HG03064 (cell line): ENCODE measurements at regions not wholly inside any gene's neighbourhood (a gene's known extent, or its start where the extent isn't known, plus 50 kb on each side); places are given as distances from the start of the nearest gene placed in this dataset.
"Not testable (repeated sequence)": the region's sequence is repeated elsewhere in the genome, so short reads cannot be mapped to it uniquely, and the experiment has no call there.

ENCODE experiments used
- ATAC-seq: cut with Tn5 transposase; IDR thresholded peaks from one replicate; pipeline ENCODE4 v1.9.1; 2021; ENCODE audit warnings: low read depth; ENCODE audit not compliant: unreplicated experiment

DNA sequence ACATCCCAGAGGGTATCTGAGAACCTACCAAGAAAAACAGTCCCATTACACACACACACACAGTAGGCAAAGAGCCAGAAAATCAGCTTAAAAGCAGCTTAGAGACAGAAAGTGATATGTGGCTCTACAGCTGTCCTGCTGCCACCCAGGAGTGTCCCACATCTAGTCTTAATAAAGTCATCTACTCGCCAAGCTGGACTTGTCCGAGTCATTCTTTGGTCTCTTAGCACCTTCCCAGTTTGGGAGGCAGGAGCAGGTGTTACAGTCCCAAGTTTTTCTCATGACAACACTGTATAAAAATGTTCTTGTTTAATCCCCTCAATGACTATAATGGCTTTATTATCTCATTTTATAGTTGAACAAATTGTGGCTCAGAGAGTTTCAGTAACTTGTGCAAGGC is 252.5 kb upstream of the CASK start:
- ATAC-seq: no peak

DNA sequence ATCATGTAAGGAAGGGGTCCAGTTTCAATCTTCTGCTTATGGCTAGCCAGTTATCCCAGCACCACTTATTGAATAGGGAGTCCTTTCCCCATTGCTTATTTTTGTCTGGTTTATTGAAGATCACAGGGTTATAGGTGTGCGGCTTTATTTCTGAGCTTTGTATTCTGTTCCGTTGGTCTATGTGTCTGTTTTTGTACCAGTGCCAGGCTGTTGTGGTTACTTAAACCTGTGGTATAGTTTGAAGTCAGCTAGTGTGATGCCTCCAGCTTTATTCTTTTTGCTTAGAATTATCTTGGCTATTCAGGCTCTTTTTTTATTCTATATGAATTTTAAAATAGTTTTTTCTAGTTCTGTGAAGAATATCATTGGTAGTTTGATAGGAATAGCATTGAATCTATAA is 234.6 kb upstream of the CASK start:
- ATAC-seq: not testable (repeated sequence)

GRCh38 chrX:42151808-42152207 is 228.5 kb upstream of the CASK start:
- no peak for ATAC-seq

DNA sequence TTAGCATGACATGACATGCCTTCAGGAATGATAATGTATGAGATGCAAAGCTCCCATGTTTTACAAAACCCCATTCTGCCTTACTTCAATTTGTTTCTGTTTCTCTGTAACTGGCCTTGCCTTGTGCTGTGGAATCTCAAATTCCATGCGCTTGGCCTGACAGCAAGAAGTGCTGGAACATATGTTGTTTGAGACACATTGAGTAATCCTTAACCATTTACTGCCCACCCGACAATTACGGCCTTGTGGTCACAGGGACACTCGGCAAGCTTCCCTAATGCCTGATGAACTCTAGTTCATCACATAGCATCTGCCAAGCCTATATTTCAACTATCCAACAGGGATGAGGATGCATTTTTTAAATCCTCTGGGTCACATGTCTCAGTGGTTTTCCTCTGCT is 226.4 kb upstream of the CASK start:
- ATAC-seq: no peak

DNA sequence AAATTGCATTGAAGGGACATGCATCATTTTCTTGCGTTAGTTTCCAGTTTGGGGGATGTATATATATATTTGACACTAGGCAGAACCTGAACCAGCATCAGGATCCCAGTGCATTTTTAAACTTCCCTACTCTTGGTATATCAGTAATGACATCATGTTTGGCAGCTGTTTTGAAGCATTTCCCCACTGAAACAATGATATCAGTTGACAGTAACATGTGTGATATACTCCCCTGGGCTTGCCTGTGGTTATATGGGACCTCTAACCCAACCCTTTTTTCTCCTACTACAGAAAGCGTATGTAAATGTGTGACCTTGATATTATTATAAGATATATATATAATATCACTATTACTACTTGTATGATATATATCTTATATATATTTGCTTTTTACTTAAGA is 225.9 kb upstream of the CASK start:
- no peak for ATAC-seq

DNA sequence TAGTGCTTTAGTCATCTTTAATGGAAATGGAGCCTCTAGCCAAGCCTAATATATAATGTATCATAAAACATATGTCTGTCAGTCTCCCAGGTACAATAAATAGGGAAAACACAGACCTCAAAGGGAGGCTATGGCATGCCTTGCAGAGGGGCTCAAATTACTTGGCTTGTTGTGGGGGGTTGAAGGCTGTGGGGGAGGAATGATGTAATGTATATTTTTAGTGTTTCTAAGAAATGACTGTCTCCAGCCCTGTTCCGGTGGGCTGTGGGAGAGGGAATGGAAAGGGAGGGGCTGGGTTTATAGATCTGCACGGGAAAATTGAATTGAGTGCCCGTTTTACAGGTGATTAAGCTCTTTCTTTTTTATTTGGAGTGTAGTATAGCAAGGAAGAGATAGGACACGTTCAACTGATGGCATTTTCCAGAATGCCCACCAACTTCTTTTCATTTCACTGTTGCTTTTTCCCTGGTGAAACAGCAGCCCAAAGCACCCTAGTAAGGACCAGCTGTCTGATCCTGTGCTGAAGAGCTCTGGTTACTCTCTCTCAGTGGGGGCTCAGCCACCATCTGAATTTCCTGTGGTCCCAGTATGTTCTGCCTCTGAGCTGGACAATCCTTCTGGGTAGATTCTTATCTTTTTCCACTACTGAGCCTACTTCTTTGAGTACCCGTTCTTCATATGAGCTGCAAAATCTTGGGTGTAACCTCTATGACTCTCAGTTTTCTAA is 220.7 kb upstream of the CASK start:
- no peak for ATAC-seq

GRCh38 chrX:42140320-42140719 is 217.0 kb upstream of the CASK start:
- no peak for ATAC-seq

DNA sequence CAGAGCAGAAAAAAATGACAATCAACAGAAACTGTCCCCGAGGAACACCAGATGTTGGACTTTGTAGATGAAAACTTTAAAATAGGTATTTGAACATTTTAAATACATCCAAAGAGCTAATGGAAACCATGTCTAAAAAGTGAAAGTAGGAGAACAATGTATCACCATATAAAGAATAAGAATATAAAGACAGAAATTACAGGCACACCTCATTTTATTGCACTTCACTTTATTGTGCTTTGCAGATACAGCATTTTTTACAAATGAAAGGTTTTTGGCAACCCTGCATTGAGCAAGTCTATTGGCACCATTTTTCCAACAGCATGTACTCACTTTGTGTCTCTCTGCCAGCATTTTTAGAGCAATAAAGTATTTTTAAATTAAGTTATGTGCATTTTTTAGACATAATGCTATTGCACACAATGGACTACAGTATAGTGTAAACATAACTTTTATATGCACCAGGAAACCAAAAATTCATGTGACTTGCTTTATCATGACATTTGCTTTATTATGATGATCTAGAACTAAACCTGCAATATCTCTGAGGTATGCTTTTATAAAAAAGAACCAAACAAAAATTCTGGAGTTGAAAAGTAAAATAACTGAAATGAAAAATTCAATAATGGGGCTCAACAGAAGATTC is 212.4 kb upstream of the CASK start:
- no peak for ATAC-seq

- no peak for ATAC-seq
Observed at GRCh38 chrX:42131856-42132255, 208.5 kb upstream of the CASK start.

DNA sequence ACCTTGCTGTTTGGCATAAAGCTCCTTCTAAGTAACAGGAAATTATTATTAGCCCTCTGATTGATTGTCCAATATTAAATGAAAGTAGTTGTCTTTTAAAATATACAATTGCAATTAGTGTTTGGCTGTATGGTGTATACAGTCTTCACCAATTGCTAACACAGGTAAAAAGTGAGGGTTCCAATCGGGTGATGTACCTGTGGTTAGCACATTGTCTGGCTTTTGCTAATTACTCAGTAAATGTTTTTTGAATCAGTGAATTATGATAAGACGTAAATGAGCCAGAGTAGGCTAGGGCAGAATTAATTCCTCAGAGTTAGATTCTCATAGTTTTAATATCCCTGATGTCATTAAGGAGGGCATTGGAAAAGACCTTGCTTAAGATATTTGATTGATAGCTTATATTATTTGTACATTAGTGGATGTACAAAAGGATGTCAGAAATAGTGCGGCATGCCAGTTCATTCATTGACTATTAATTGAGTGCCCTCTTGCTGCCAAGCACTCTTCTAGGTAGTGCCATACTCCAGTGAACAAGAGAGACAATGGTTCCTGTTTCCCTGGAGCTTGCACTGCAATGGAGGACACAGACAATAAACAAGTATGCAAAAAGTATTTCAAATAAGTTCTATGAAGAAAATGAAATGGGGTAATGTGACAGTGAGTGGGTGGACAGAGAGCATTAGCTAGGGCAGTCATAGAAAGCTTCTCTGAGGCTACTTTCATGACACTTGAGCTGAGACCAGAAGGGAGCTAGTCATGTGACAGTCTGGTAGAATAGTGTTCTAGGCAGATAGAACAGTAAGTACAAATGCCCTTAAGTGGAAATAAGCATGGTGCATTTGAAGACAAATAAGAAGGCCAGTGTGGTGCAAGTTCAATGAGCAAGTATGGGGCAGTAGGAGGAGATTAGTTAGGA is 205.9 kb upstream of the CASK start:
- ATAC-seq: no peak

- ATAC-seq: no peak
Observed at GRCh38 chrX:42128587-42128986, 205.2 kb upstream of the CASK start.

GRCh38 chrX:42128020-42128419 is 204.7 kb upstream of the CASK start:
- no peak for ATAC-seq

GRCh38 chrX:42127563-42127962 is 204.2 kb upstream of the CASK start:
- ATAC-seq: no peak

- no peak for ATAC-seq
Observed at GRCh38 chrX:42123369-42123768, 200.0 kb upstream of the CASK start.

DNA sequence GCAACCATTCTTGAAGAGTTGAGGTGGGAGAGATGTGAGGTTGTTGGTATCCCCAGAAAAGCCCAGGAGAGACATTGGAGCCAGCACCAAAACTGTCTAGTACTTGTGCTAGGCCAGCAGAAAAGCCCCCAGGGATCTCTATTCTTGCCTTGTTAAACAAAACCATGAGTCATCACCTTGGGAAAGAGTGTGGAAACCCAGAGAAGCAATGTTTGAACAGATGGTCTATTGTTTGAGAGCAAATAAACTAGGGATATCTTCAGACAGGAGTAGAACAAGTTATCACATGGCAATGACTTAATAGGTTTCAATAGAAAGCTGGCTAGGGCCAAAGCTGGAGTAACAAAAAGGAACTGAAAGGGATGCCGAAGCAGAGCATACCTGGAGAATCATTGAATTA is 195.7 kb upstream of the CASK start:
- ATAC-seq: no peak

- ATAC-seq: no peak
Observed at GRCh38 chrX:42117318-42117717, 194.0 kb upstream of the CASK start.

DNA sequence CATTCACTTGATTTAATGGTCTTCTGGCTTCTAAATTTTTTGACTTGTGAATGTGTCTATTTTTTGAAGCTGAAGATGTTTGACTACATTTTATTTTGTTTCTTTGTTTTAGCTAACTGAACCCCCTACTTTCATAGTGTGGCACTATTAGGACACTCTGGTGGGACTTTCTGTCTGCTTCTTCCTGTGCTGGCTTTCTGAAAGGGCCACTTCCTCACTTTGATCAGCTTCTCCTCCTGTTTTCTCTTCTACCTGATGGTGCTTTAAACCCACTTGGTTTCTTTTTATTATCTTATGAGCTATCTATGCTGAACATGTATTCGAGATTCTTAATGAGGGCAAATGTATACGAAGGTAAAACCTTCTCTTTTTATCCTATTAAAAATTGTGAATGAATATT is 186.1 kb upstream of the CASK start:
- ATAC-seq: no peak

DNA sequence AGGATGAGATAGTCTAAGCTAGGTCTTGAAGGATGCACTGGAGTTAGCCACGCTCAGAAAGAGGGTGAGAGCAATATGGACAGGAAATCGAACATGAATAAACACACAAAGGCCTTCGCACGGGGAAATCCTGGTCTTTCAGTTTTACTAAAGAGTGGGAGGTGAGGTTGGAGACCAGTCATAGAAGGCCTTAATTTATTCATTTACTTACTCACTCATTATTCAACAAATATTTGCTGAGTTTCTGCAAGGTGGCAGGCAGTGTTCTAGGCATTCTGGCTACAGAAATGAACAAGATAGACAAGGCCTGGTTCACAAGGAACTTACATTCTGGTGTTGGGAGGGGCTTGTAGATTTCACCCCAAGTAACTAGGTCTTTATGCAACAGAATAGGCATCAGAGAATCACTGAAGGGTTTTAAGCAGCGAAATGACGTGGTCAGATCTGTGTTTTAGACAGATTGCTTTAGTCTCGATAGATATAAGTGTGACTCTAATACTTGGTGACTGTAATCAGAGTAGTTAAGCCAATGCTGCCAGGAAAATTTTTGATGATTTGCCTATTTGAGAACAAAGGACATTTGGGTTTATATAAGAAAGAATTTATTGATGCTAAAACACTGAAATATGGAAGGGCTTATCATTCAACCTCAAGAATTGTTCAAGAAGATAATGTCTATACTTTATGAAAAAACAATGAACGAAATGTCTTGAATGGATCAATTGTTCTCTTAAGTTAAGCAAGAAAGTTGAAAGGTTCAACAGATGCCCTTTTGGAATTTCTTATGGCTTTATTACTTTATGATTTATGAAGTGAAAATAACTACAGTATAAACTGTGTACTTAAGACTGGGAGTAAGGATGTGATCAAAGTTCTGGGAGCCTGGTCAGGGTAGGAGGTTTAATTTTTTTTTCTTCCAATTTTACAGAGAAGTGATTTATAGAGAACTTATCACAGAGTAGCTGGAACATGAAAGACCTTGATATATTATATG is 184.4 kb upstream of the CASK start:
- ATAC-seq: peak; percentile 39

DNA sequence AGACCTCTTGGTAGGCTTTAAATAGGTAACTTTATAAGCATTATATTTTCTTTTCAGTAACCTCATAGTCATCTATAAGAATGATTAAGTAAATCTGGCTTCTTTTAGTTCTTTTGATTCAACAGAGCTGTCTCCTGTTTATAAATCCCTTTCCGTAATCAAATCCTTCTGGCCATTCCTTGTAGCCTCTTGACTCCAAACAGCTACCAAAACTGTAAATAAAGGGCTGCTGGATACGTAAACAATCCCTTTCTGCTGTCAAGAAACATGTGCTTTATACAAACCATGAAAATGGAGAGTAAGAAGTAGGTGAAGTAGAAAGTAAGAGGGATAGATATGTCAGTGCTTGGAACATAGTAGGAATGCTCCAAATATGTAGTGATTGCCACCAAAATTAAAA is 183.2 kb upstream of the CASK start:
- no peak for ATAC-seq

DNA sequence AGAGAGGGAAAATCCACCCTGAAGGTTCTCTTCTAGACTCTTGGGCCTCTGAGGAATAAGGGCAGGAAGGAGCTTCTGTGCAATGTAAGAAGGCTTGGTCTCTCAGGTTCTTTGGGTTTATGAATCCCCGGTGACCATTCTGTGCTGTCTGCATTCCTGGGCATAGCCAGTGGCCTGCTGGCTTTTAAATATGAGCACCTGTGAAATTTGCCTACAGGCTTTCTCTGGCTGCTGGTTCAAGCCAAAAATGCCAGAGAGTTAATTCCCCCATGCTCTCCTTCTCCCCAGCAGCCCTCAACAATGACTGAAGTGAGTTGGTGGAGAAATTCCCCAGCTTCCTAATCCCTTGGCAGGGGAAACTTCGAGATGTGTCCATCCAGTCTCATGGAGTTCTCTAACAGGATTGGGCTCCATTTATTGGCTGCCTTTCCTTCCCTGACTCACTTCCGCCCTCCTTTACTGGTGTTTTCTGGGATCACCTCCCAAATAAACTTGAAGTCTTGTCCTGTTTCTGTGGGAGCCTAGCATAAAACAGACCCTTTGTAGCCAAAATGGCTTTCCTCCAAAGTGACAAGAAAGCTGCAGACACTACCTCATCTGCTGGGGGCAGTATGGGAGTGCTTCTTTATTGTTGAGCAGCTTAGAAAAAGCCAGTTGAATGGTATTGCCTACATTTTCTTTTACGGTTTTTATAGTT is 179.4 kb upstream of the CASK start:
- ATAC-seq: no peak
